ENCODE measurements at regions not wholly inside any gene's neighbourhood (a gene's known extent, or its start where the extent isn't known, plus 50 kb on each side); places are given as distances from the start of the nearest gene placed in this dataset.

DNA sequence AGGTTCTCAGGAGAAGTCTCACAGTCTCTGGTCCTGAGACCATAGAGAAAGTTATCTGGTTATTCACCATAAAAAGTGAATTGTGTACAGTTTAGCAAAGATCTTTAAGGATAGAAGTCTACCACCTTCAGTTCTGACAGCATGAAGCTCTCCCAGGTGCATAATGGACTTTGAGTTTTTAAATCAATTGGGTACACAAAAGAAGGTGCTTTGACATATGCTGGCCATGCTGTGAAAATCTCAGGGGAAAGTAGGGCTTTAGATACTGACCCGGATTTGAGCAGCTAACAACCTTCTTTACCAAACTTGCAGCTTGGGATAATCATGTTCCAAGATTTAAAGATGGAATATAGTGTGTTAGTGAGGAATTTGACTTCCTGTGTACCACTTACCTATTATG is 264.2 kb downstream of the ZSWIM6 start:
- no peaks in the 10 kb centered on the region for H3K36me3 ChIP-seq (replicated peaks; ENCODE audit: control insufficient read depth, insufficient read depth, low read length)

DNA sequence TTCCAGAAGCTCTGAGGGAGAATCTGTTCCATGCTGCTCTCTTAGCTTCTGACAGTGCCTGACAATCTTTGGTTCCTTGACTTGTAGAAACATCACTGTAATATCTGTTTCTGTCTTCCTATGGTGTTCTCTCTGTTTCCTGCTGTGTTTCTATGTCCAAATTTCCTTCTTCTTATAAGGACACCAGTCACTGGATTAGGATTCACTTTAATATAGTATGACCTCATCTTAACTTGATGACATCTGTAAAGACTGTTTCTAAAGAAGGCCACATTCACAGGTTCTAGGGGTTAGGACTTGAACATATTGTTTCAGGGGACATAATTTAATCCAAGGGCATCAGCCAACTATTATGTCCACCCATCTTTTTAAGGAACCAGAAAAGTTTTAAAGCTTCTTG is 265.6 kb downstream of the ZSWIM6 start:
- Histone ChIP-seq H3K36me3 (replicated peaks; ENCODE audit: control insufficient read depth, insufficient read depth, low read length) (no peaks in the 10 kb centered on the region), H3K27me3 (ENCODE audit: control insufficient read depth, insufficient read depth, low read length) (no peaks in the 10 kb centered on the region), H3K4me3 (ENCODE audit: insufficient read depth, low read depth, low read length) (no peak overlapping the region)
- DNase-seq = no peak

More for the DNA sequence above, 264.2 kb downstream of the ZSWIM6 start:
- no peaks in the 10 kb centered on the region for H3K27me3 ChIP-seq (ENCODE audit: control insufficient read depth, insufficient read depth, low read length)
- no peak for DNase-seq
- no peak overlapping the region for H3K4me3 ChIP-seq (ENCODE audit: insufficient read depth, low read depth, low read length)

DNA sequence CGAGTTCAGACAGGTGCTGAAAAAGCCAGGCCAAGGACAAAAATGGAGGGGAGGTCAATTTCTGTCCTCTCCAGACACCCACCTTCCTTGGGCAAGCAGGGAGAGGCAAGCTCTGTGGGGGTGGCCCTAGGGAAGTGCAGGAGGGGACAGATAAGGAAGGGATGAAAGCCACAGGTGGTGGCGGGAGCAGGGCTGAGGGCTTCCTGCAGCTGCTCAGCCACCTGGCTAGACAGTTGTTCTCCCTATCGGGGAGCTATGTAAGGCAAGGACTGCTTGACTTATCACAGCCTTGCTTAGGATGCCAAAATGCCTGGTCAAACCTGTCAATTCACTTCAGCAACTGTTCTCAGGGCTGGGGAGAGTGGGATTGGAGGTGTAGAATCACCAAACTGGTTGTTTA is 266.1 kb downstream of the ZSWIM6 start:
- H3K27me3 ChIP-seq (ENCODE audit: control insufficient read depth, insufficient read depth, low read length) = no peaks in the 10 kb centered on the region
- H3K36me3 ChIP-seq (replicated peaks; ENCODE audit: control insufficient read depth, insufficient read depth, low read length) = no peaks in the 10 kb centered on the region
- no peak for DNase-seq
- H3K4me3 ChIP-seq (ENCODE audit: insufficient read depth, low read depth, low read length) = no peak overlapping the region

DNA sequence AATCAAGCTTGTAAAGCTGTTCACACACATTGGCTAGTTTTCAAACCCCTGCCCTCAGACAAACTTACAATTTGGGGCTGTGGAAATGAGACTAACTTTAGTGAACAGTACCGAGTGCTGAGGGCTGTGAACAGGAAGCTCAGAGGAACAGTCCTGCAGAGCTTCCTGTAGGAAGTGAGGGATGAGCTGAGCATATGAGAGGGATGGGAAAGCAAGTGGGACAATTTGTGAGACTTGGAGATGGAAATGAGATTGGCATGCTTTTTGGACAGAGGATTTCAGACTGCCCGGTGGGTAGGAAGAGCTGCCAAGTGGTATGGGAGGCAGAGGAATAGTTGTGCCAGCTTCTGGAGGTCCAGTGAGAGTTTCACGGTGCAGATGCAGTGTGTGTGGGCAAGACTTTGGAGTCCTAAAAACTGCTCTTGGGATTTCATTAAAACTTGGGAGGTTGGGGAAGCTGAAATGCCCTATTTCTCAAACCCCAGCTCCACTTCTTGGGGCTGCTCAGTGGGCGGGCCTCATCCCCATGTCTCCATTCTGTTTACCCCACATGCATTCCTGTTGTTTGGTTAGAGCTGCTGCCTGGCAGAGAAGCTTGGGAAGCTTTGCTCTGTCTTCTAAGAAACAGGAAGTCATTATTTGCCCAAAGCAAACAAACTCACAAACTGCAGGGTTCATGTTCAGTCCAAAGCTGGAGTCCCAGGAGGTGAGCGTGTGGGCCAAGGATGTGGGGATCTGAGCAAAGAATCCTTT is 267.5 kb downstream of the ZSWIM6 start:
- no peaks in the 10 kb centered on the region for H3K27me3 ChIP-seq (ENCODE audit: control insufficient read depth, insufficient read depth, low read length)
- no peak overlapping the region for H3K4me3 ChIP-seq (ENCODE audit: insufficient read depth, low read depth, low read length)
- no peak for DNase-seq
- no peaks in the 10 kb centered on the region for H3K36me3 ChIP-seq (replicated peaks; ENCODE audit: control insufficient read depth, insufficient read depth, low read length)

DNA sequence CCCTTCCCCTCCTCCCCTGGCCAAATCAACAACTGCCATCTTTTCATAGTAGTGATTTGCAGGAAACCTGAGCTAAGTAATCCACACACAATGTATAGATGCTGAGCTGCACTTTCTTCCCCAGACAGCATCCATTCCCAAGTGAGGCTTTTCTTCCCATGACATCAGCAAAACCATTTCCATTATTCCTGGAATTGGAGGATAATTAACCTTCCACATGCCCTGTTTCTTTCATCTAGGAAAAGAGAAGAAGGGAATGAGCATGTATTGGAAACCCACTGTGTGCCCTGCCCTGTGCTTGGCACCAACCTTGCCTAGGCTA is 268.0 kb downstream of the ZSWIM6 start:
- no peak overlapping the region for H3K4me3 ChIP-seq (ENCODE audit: insufficient read depth, low read depth, low read length)
- H3K27me3 ChIP-seq (ENCODE audit: control insufficient read depth, insufficient read depth, low read length) = no peaks in the 10 kb centered on the region
- H3K36me3 ChIP-seq (replicated peaks; ENCODE audit: control insufficient read depth, insufficient read depth, low read length) = no peaks in the 10 kb centered on the region
- no peak for DNase-seq

DNA sequence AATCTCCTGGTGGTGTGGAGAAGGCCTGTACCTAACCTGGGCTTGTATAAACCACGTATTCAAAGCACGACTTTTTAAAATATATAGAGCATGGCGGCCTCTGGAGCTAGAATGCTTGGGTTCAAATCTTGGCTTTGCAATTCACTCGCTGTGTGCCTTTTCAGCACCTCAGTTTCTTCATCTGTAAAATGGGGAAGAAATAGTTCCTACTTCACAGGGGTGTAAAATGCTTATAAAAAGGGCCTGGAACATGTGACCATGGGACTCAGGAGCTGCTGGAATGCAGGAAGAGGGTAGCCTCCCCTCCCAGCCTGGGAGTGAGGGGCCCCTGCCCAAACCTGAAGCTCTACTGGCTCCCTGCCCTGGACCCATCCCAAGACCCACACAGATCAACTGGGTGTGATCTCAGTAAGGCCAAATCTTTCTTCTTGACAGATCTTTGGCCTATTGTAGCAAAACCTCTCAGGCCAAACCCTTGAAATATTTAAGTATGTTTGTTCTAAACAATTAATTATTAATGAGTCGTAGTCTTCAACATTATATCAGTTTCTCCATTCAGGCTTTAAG is 269.0 kb downstream of the ZSWIM6 start:
- Histone ChIP-seq H3K36me3 (replicated peaks; ENCODE audit: control insufficient read depth, insufficient read depth, low read length) (no peaks in the 10 kb centered on the region), H3K4me3 (ENCODE audit: insufficient read depth, low read depth, low read length) (no peak overlapping the region), H3K27me3 (ENCODE audit: control insufficient read depth, insufficient read depth, low read length) (no peaks in the 10 kb centered on the region)
- DNase-seq = no peak

DNA sequence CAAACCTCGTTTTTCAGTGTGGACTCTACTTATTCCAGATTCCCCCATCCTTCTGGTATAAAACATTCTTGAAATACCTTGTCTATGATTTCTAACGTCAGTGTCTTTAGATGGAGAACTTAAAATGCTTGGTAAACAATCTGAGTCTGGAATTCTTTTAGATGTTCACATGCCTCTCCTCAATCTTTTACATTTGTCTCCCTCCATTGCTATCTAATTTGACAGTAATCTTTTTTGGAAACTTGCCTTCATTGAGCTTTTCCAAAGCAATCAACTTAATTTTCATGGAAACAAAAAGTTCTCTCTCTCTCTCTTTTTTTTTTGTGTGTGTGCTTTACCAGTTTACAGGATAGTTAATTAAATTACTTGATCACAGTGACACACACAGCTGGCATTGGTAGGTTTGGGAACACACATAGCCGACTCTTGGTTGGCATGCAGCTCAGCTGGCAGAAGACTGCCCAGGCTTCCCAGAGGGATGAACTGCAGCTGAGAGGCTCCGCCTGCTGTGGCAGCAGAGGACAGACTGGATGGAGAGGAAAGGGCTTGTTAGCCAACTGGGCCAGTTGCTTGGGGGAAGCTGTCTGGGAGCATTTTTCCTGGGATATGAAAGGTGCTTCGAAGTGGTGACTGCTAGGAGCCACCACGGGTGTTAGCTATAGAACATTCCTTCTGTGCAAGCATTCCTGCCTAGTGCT is 271.3 kb downstream of the ZSWIM6 start:
- H3K4me3 ChIP-seq (ENCODE audit: insufficient read depth, low read depth, low read length) = no peak overlapping the region
- H3K36me3 ChIP-seq (replicated peaks; ENCODE audit: control insufficient read depth, insufficient read depth, low read length) = no peaks in the 10 kb centered on the region
- DNase-seq = peak; percentile 46
- no peaks in the 10 kb centered on the region for H3K27me3 ChIP-seq (ENCODE audit: control insufficient read depth, insufficient read depth, low read length)

DNA sequence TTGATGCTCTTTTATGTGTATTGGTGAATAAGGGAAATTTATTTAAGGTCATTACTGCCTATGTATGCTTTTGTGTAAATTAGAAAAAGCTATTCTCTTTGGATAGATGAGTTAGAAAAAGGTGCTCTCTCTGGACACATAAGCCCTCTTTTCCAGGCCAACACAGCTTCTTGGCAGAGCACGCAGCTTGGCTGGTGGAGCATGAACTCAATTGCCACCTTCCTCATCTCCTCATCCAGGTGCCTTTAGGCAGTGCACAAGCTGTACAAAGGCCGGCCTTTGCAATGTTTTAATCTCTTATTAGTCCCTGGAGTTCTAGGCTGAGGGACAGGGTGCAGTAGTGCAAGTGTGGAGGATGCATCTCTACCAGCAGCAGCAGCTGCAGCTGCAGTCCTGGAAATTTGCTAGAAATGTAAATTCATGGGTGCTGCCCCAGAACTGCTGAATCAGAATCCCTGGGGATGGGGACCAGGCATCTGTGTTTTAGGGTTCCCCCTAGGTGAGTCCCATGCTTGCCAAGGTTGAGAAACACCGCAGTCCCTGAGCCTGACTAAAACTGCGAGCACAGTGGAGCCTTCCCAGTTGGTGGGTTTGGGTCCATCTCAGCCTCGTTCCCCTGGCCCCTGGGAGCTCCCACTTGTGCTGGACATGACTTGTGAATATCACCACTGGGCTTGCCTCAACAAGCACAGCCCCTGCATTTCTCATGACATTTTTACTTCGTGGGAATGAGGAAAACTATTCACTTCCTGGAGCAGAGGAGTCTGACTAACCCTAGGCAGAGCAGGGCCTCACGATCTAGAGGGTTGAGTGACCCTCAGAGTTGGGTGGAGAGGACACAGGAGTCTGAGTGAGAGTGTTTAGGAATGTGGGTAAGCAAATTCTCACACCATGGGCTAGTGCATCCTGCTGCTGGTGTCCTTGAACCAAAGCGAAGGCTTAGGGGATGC is 272.3 kb downstream of the ZSWIM6 start:
- Histone ChIP-seq H3K27me3 (ENCODE audit: control insufficient read depth, insufficient read depth, low read length) (no peaks in the 10 kb centered on the region), H3K4me3 (ENCODE audit: insufficient read depth, low read depth, low read length) (no peak overlapping the region), H3K36me3 (replicated peaks; ENCODE audit: control insufficient read depth, insufficient read depth, low read length) (no peaks in the 10 kb centered on the region)
- DNase-seq = no peak

DNA sequence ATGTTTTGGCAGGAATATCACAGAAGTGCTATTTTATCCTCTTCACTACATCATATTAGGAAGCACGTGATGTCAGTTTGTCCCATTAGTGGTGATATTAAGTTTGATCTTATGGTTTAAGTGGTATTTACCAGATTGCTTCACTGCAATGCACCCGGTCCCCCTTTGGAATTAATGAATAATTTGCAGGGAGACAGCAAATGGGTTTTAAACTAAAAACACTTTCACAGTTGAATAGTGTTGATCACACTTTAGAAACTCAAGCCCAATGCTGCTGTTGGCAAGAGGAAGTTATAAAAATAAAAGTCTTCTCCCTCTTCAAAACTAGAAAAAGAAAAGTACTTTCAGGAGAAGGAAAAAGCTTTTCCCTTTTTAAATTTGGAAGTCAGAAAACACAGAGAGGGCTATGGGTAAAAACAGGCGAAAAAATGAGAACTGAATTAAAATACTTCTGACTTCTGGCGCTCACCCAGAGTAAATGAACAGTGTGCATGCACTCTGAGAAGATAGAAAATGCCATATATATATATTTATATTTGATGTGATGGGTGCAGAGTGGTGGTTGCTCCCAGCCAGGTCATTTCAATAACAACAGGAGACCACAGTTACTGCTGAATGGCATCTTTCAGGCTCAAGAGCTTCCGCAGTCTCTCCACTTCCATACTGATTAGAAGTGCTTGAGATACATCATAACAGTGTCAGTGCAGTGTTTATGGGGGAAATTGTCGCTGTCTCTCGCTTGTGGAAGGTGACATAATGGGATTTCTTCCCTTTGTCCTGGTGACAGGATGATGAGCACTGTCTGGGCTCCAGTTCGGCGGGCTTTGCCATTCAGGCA is 278.0 kb downstream of the ZSWIM6 start:
- no peak overlapping the region for H3K4me3 ChIP-seq (ENCODE audit: insufficient read depth, low read depth, low read length)
- no peaks in the 10 kb centered on the region for H3K27me3 ChIP-seq (ENCODE audit: control insufficient read depth, insufficient read depth, low read length)
- DNase-seq = no peak
- no peaks in the 10 kb centered on the region for H3K36me3 ChIP-seq (replicated peaks; ENCODE audit: control insufficient read depth, insufficient read depth, low read length)

DNA sequence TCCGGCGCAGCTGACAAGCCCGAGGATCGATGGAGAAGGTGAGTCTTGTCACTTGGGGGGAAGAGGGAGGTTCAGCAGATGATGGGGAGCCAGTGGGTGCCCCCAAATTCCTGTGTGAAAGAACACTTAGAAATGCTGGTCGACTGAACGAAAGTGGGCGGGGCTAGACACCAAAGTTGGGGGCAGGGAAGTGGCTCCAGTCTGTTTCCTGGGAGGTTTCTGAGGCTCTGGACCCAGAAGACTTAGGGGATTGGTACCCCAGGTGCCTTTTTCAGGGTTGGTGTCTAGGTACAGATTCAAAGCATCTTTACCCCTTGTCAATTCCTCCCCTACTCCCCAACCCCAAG is 278.6 kb downstream of the ZSWIM6 start:
- Histone ChIP-seq H3K36me3 (replicated peaks; ENCODE audit: control insufficient read depth, insufficient read depth, low read length) (no peaks in the 10 kb centered on the region), H3K27me3 (ENCODE audit: control insufficient read depth, insufficient read depth, low read length) (no peaks in the 10 kb centered on the region), H3K4me3 (ENCODE audit: insufficient read depth, low read depth, low read length) (no peak overlapping the region)
- no peak for DNase-seq

DNA sequence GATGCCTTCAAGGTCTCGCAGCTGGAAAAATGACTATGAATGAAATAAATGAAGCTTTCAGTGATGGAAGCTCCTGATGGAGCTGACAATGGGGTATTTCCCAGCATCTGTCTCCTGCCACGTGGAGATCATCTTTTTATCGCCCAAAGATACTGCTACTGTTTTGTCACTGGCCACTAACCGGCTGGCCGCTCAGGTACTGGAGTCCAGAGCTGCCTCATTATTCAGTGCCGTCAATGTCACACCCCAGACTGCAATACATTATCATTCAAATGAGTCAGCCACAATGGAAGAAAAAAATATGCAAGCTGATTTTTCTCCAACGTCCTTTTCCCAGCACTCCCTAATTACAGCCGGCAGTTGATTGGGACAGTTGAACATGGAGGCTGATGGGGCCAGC is 280.4 kb downstream of the ZSWIM6 start:
- H3K4me3 ChIP-seq (ENCODE audit: insufficient read depth, low read depth, low read length) = no peak overlapping the region
- H3K36me3 ChIP-seq (replicated peaks; ENCODE audit: control insufficient read depth, insufficient read depth, low read length) = no peaks in the 10 kb centered on the region
- DNase-seq = no peak
- no peaks in the 10 kb centered on the region for H3K27me3 ChIP-seq (ENCODE audit: control insufficient read depth, insufficient read depth, low read length)

DNA sequence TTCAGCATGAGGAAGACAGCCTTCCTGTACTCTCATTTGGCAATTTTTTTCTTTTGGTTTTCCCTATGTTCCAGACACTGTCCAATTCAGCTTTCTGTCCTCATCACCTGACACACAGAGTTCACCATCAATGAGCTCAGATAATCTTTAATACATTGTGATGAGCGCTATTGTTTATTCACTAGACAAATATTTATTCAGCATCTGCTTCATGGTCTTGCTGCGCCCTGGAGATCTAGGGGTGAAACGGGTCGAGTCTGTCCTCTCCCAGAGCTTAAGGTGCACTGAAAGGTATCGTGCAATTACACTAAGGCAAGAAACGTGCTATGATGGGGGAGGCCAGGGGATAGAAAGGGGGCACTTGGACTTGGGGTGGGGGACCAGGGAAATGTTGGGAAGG is 281.6 kb downstream of the ZSWIM6 start:
- no peak overlapping the region for H3K4me3 ChIP-seq (ENCODE audit: insufficient read depth, low read depth, low read length)
- DNase-seq = no peak
- H3K36me3 ChIP-seq (replicated peaks; ENCODE audit: control insufficient read depth, insufficient read depth, low read length) = no peaks in the 10 kb centered on the region
- H3K27me3 ChIP-seq (ENCODE audit: control insufficient read depth, insufficient read depth, low read length) = no peaks in the 10 kb centered on the region

DNA sequence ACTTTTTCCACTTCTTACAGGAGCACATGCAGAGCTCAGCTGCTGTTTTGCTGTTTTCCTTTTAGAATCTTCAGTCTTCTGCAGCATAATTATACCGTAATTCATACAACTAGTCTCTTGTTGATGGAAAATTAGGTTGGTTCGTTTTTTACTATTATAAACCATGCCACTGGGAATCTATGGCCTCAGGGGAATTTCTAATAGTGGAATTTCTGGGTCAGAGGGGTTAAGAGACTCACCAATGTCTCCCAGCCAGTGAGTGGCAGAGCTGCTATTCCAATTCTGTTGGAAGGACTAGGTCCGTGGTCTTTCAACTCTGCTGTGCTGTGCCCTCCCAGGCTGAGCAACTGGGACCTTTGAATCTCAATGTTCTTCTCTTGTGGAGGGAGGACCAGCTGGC is 282.5 kb downstream of the ZSWIM6 start:
- no peak overlapping the region for H3K4me3 ChIP-seq (ENCODE audit: insufficient read depth, low read depth, low read length)
- no peaks in the 10 kb centered on the region for H3K27me3 ChIP-seq (ENCODE audit: control insufficient read depth, insufficient read depth, low read length)
- H3K36me3 ChIP-seq (replicated peaks; ENCODE audit: control insufficient read depth, insufficient read depth, low read length) = no peaks in the 10 kb centered on the region
- no peak for DNase-seq

DNA sequence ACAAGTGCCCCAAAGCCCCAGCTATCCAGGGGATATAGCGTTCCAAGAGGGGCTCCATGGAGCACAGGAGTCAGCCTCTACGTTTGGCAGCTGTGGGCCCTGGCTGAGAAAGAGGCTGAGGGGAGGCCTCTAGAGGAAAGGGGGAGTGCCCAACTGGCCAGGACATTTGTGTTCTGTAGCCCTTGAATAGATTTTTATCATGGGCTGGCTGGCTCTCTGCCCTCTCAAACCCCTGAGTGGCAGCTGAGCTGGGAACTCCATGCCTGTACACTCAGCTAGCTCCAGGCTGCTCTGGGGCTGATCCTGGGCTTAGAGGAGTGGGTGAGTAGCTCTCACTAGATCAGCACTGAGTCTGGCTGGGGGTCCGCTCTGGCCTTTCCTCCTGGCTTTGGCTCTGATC is 285.0 kb downstream of the ZSWIM6 start:
- no peak for DNase-seq
- H3K4me3 ChIP-seq (ENCODE audit: insufficient read depth, low read depth, low read length) = no peak overlapping the region
- no peaks in the 10 kb centered on the region for H3K36me3 ChIP-seq (replicated peaks; ENCODE audit: control insufficient read depth, insufficient read depth, low read length)
- no peaks in the 10 kb centered on the region for H3K27me3 ChIP-seq (ENCODE audit: control insufficient read depth, insufficient read depth, low read length)
